ENCODE measurements at regions not wholly inside any gene's neighbourhood (a gene's known extent, or its start where the extent isn't known, plus 50 kb on each side); places are given as distances from the start of the nearest gene placed in this dataset.

GRCh38 chr5:24783596-24783995, 138.8 kb upstream of the CDH10 start:
- no peak for TF ChIP-seq CTCF (IDR thresholded peaks at IDR 0.05)
- no peak for TF ChIP-seq YY1 (IDR thresholded peaks at IDR 0.05; ENCODE audit: low read depth)
- no peak for TF ChIP-seq SIN3A (IDR thresholded peaks at IDR 0.05; ENCODE audit: borderline replicate concordance, low read depth, low read length)
- no peak for TF ChIP-seq TAF1 (IDR thresholded peaks at IDR 0.05; ENCODE audit: borderline replicate concordance, low read depth, low read length)
- TF ChIP-seq IRF3 (IDR thresholded peaks at IDR 0.05; ENCODE audit: low read depth, low read length) = no peak
- no peak for TF ChIP-seq MAX (IDR thresholded peaks at IDR 0.05; ENCODE audit: low read depth)
- no peak for TF ChIP-seq GABPA (IDR thresholded peaks at IDR 0.05; ENCODE audit: low read depth)
- TF ChIP-seq FOXM1 (IDR thresholded peaks at IDR 0.05; ENCODE audit: low read depth) = no peak
- TF ChIP-seq NRF1 (IDR thresholded peaks at IDR 0.05; ENCODE audit: low read depth, low read length) = no peak

All from SK-N-SH (cell line).